ENCODE measurements at regions not wholly inside any gene's neighbourhood (a gene's known extent, or its start where the extent isn't known, plus 50 kb on each side); places are given as distances from the start of the nearest gene placed in this dataset.

- DNase-seq, result no peak
- intact Hi-C loops (cut with DNase I), result no loop called here
Observed at GRCh38 chr13:22653866-22654265, 526.9 kb upstream of the SGCG start.

- no peak for DNase-seq
- intact Hi-C loops (cut with DNase I), result no loop called here
Observed at GRCh38 chr13:22655106-22655852, 525.5 kb upstream of the SGCG start.

GRCh38 chr13:22662771-22663170 lies 518.0 kb upstream of the SGCG start:
- DNase-seq, result no peak
- intact Hi-C loops (cut with DNase I), result no loop called here

- DNase-seq, result no peak
- intact Hi-C loops (cut with DNase I), result no loop called here
Observed at GRCh38 chr13:22665506-22665905, 515.3 kb upstream of the SGCG start.

GRCh38 chr13:22690756-22691155 lies 490.0 kb upstream of the SGCG start:
- intact Hi-C loops (cut with DNase I), result no loop called here

GRCh38 chr13:22693691-22694090 lies 487.1 kb upstream of the SGCG start:
- intact Hi-C loops (cut with DNase I), result no loop called here

More at GRCh38 chr13:22690756-22691155, 490.0 kb upstream of the SGCG start:
- no peak for DNase-seq

GRCh38 chr13:22696433-22696832 lies 484.3 kb upstream of the SGCG start:
- intact Hi-C loops (cut with DNase I), result no loop called here
- no peak for DNase-seq

More at GRCh38 chr13:22693691-22694090, 487.1 kb upstream of the SGCG start:
- DNase-seq, result no peak

GRCh38 chr13:22698467-22698866 lies 482.3 kb upstream of the SGCG start:
- no peak for DNase-seq
- intact Hi-C loops (cut with DNase I), result no loop called here

GRCh38 chr13:22700246-22700887 lies 480.4 kb upstream of the SGCG start:
- DNase-seq, result no peak
- intact Hi-C loops (cut with DNase I), result no loop called here

- no peak for DNase-seq
- intact Hi-C loops (cut with DNase I), result no loop called here
Observed at GRCh38 chr13:22703601-22704209, 477.1 kb upstream of the SGCG start.

GRCh38 chr13:22707946-22708345 lies 472.8 kb upstream of the SGCG start:
- intact Hi-C loops (cut with DNase I), result no loop called here
- no peak for DNase-seq

GRCh38 chr13:22717036-22717435 lies 463.7 kb upstream of the SGCG start:
- DNase-seq, result peak in 6 of 10 donors; percentile 22 to 86 (median 41)
- intact Hi-C loops (cut with DNase I), result no loop called here

- no peak for DNase-seq
- intact Hi-C loops (cut with DNase I), result no loop called here
Observed at GRCh38 chr13:22726726-22727125, 454.1 kb upstream of the SGCG start.

GRCh38 chr13:22735011-22735995 lies 445.5 kb upstream of the SGCG start:
- intact Hi-C loops (cut with DNase I), result no loop called here

GRCh38 chr13:22736084-22736767 lies 444.6 kb upstream of the SGCG start:
- intact Hi-C loops (cut with DNase I), result no loop called here
- DNase-seq, result no peak

More at GRCh38 chr13:22735011-22735995, 445.5 kb upstream of the SGCG start:
- DNase-seq, result no peak

- DNase-seq, result no peak
- intact Hi-C loops (cut with DNase I), result no loop called here
Observed at GRCh38 chr13:22736768-22737092, 444.0 kb upstream of the SGCG start.

GRCh38 chr13:22738357-22738756 lies 442.4 kb upstream of the SGCG start:
- DNase-seq, result no peak
- intact Hi-C loops (cut with DNase I), result no loop called here

GRCh38 chr13:22740264-22740663 lies 440.5 kb upstream of the SGCG start:
- no peak for DNase-seq
- intact Hi-C loops (cut with DNase I), result no loop called here

GRCh38 chr13:22744688-22745452 lies 435.9 kb upstream of the SGCG start:
- DNase-seq, result peak in 1 of 10 donors; percentile 67
- intact Hi-C loops (cut with DNase I), result no loop called here

Data from posterior cingulate gyrus (tissue), 11 donors.